Heart left ventricle (tissue), 16 donors: ENCODE measurements at regions not wholly inside any gene's neighbourhood (a gene's known extent, or its start where the extent isn't known, plus 50 kb on each side); places are given as distances from the start of the nearest gene placed in this dataset.

ENCODE experiments used
- ATAC-seq, 4 donors: fragments of 200-7000 bp; cut with Tn5 transposase; one replicate each; pipeline ENCODE4 v1.9.1; 2020 to 2022; ENCODE audit warnings: moderate library complexity in 4 of 4, mild to moderate bottlenecking in 3 of 4, moderate number of reproducible peaks in 1 of 4
- DNase-seq, 5 donors: peaks; one replicate each; pipeline ENCODE4 v3.0.0-alpha.2; 2020
- H3K27ac ChIP-seq, 12 donors: fragments of 200-600 bp; sonication (generic) in 4 of 12; one replicate each; pipeline versions ENCODE4 v1.5.0 to v1.8.0; 2016 to 2022; ENCODE audit warnings: mild to moderate bottlenecking in 2 of 12
- H3K27me3 ChIP-seq, 9 donors: fragments of 200-600 bp; sonication (generic) in 2 of 9; one replicate each; pipeline versions ENCODE4 v1.5.1 to v1.8.0; 2016 to 2022; ENCODE audit warnings: mild to moderate bottlenecking in 3 of 9
- H3K36me3 ChIP-seq, 9 donors: fragments of 200-600 bp; sonication (generic) in 2 of 9; one replicate each; pipeline versions ENCODE4 v1.5.0 to v1.8.0; 2018 to 2022; ENCODE audit warnings: mild to moderate bottlenecking in 2 of 9
- H3K4me1 ChIP-seq, 12 donors: fragments of 200-600 bp; sonication (generic) in 4 of 12; one replicate each; pipeline versions ENCODE4 v1.5.0 to v1.8.0; 2016 to 2022; ENCODE audit warnings: mild to moderate bottlenecking in 3 of 12
- H3K4me3 ChIP-seq, 12 donors: fragments of 200-600 bp; sonication (generic) in 4 of 12; one replicate each; pipeline versions ENCODE4 v1.5.0 to v1.8.0; 2017 to 2022; ENCODE audit warnings: mild to moderate bottlenecking in 9 of 12, moderate library complexity in 4 of 12
- H3K9me3 ChIP-seq, 12 donors: fragments of 200-600 bp; sonication (generic) in 4 of 12; one replicate each; pipeline versions ENCODE4 v1.5.0 to v1.8.0; 2016 to 2022; ENCODE audit warnings: mild to moderate bottlenecking in 1 of 12
- POLR2A ChIP-seq, 2 donors: fragments of 450-650 bp; IDR thresholded peaks; one replicate each; pipeline ENCODE4 v1.6.1; 2017; ENCODE audit warnings: antibody characterized with exemption in 2 of 2, mild to moderate bottlenecking in 2 of 2, moderate library complexity in 2 of 2
- WGBS, 4 donors: extraction: QIAGEN DNeasy Blood & Tissue Kit in 2 of 4; methylation state at CpG; one replicate each; pipeline versions ENCODE4 v1.1.5 to v1.1.7; 2013 to 2018; 5-methylcytosine and 5-hydroxymethylcytosine counted together
- intact Hi-C, 10 donors: fragments of 100-400 bp; cut with DNase I; formaldehyde crosslinking; loops; one replicate each; pipeline versions ENCODE4 v1.11.1 to v1.14.2; 2022
- TF ChIP-seq, protein P1 (sequence below), 12 donors: fragments of 200-600 bp; sonication (generic) in 4 of 12; IDR thresholded peaks; one replicate each; pipeline versions ENCODE4 v1.5.0 to v1.8.0; 2018 to 2022; ENCODE audit warnings: antibody characterized with exemption in 12 of 12, mild to moderate bottlenecking in 5 of 12
- donor health status: ischemic (EF 13 %, LVEDD 7.1; RV severe dilation, severe dysfunction).
- donor health status: healthy with polysubstance abuse.
- donor health status: DM: no; HTN: yes; CAD: no.
- donor health status: DM: no; HTN: no; CAD: no.
- donor health status: ischemic (EF 25% LVEDD 6.9; RV normal size, moderate dysfunction).
- donor health status: ischemic (EF 25% LVEDD 5.7; RV mildly dilated, moderate dysfunction).
- donor health status: healthy.
- donor health status: DM: yes; HTN: yes; CAD: no.
- donor health status: ischemic (EF 35%, LVEDD 5.7; RV mildly dilated, moderate dysfunction).
- donor health status: nonischemic (EF 11% LVEDD 7.7; RV severe dilation, severe dysfunction).
- donor health status: DM: yes; HTN: yes; CAD: no.
- donor health status: PGD.
- donor health status: ischemic (EF 29% LVEDD 5.4; RV normal size, mild dysfunction).
- donor health status: nonischemic (EF 23%, LVEDD 6.1; RV moderate dilation, normal function).

DNA sequence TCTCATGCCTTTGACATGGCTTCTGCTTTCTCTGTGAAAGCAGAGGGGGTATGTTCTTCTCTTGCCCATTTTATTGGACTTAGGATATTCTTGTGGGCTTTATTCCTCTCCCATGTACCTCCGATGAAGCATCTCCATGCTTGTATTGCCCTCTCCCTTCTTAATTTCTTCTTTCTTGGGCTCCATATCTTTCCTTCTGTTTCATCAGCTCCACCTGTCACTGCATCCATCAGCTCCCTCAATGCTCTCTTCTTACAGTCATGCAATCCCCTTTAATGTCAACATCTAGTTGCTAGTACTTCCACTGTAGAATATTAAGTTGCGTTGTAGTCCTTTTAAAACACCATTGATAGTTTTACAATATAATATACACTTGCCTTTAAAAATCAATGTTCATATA lies 257.6 kb downstream of the GPAT3 start:
- H3K9me3 ChIP-seq, result no peaks in the 10 kb centered on the region
- no peak overlapping the region for H3K27ac ChIP-seq
- H3K27me3 ChIP-seq, result peaks cover 0 to 3% (median 0%) of the 10 kb centered on the region in 9 donors
- no peak for TF ChIP-seq POLR2A (IDR thresholded peaks at IDR 0.05)
- TF ChIP-seq, protein P1, sequence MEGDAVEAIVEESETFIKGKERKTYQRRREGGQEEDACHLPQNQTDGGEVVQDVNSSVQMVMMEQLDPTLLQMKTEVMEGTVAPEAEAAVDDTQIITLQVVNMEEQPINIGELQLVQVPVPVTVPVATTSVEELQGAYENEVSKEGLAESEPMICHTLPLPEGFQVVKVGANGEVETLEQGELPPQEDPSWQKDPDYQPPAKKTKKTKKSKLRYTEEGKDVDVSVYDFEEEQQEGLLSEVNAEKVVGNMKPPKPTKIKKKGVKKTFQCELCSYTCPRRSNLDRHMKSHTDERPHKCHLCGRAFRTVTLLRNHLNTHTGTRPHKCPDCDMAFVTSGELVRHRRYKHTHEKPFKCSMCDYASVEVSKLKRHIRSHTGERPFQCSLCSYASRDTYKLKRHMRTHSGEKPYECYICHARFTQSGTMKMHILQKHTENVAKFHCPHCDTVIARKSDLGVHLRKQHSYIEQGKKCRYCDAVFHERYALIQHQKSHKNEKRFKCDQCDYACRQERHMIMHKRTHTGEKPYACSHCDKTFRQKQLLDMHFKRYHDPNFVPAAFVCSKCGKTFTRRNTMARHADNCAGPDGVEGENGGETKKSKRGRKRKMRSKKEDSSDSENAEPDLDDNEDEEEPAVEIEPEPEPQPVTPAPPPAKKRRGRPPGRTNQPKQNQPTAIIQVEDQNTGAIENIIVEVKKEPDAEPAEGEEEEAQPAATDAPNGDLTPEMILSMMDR (IDR thresholded peaks at IDR 0.05), result no peak
- intact Hi-C loops, result no loop called here
- no peak overlapping the region for H3K4me3 ChIP-seq
- ATAC-seq, result no peak
- no peaks in the 10 kb centered on the region for H3K4me1 ChIP-seq
- no peak for DNase-seq
- 46 to 70% (median 48%) methylated on average over 2 of the region's 2 CpGs for WGBS, 4 donors
- no peaks in the 10 kb centered on the region for H3K36me3 ChIP-seq

- TF ChIP-seq, protein P1 (IDR thresholded peaks at IDR 0.05), result no peak
- TF ChIP-seq POLR2A (IDR thresholded peaks at IDR 0.05), result no peak
- H3K36me3 ChIP-seq, result no peaks in the 10 kb centered on the region
- ATAC-seq (no peak), DNase-seq (no peak)
- H3K9me3 ChIP-seq, result no peaks in the 10 kb centered on the region
- no peak overlapping the region for H3K4me3 ChIP-seq
- no peaks in the 10 kb centered on the region for H3K4me1 ChIP-seq
- WGBS, 4 donors, result 78 to 88% (median 83%) methylated on average over 1 of the region's 1 CpG
- no peak overlapping the region for H3K27ac ChIP-seq
- H3K27me3 ChIP-seq, result no peaks in the 10 kb centered on the region
- intact Hi-C loops, result no loop called here
Measured at GRCh38 chr4:83785891-83786290, 250.0 kb downstream of the GPAT3 start.

DNA sequence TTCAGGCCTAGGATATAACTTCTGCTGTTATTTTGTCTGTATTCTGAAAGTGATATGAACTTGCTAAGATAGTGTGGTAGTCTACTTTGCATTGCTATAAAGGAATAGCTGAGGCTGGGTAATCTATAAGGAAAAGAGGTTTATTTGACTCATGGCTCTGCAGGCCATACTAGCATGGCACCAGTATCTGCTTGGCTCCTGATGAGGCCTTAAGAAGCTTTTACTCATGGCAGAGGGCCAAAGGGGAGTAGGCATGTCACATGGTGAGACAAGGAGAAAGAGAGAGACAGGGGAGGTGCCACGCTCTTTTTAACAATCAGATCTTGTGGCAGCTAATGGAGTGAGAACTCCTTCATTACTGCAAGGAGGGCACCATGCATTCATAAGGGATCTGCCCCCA lies 247.3 kb downstream of the GPAT3 start:
- TF ChIP-seq POLR2A (IDR thresholded peaks at IDR 0.05), result no peak
- TF ChIP-seq, protein P1 (IDR thresholded peaks at IDR 0.05), result no peak
- DNase-seq (no peak), ATAC-seq (no peak)
- Histone ChIP-seq H3K4me1 (no peaks in the 10 kb centered on the region), H3K4me3 (no peak overlapping the region), H3K36me3 (no peaks in the 10 kb centered on the region), H3K27me3 (no peaks in the 10 kb centered on the region), H3K27ac (no peak overlapping the region), H3K9me3 (no peaks in the 10 kb centered on the region)
- intact Hi-C loops, result loop anchor here in 2 of 10 donors (5.0 kb wide), 1 partner anchor 64 kb away; no protein-coding TSS in a partner anchor
- WGBS, 4 donors, result 75 to 95% (median 85%) methylated on average over 1 of the region's 1 CpG

DNA sequence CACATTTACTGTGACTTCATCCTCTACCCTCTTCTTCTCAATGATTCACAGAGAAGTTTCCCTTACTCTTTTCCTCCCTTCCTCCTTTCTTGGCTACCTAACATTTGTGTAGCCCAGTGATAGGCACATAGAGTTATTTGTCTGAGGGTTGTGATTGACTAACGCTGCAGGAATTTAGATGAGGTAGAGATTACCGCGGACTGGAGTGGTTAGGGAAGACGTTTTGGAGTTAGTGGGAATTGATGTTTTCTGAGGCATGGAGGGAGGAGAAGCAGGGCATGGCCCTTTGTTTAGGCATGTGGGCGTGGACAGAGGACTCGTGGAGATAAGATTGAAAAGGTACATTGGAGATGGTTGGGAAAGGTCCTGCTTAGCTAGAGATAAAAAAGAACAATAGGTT lies 246.7 kb downstream of the GPAT3 start:
- ATAC-seq, result no peak
- TF ChIP-seq, protein P1 (IDR thresholded peaks at IDR 0.05), result no peak
- no peak for TF ChIP-seq POLR2A (IDR thresholded peaks at IDR 0.05)
- WGBS, 4 donors, result 70 to 85% (median 75%) methylated on average over 6 of the region's 6 CpGs

More for the DNA sequence above, 246.7 kb downstream of the GPAT3 start:
- DNase-seq, result no peak
- Histone ChIP-seq H3K4me1 (no peaks in the 10 kb centered on the region), H3K27ac (no peak overlapping the region), H3K4me3 (no peak overlapping the region), H3K36me3 (no peaks in the 10 kb centered on the region), H3K27me3 (no peaks in the 10 kb centered on the region), H3K9me3 (no peaks in the 10 kb centered on the region)
- intact Hi-C loops, result loop anchor here in 2 of 10 donors (5.0 kb wide), 1 partner anchor 65 kb away; no protein-coding TSS in a partner anchor
